ENCODE measurements at regions not wholly inside any gene's neighbourhood (a gene's known extent, or its start where the extent isn't known, plus 50 kb on each side); places are given as distances from the start of the nearest gene placed in this dataset.

GRCh38 chr21:35775778-35776544 is 284.4 kb downstream of the SETD4 start:
- TF ChIP-seq MYC (IDR thresholded peaks at IDR 0.05; ENCODE audit: low read depth, low read length) (no peak), CTCF (IDR thresholded peaks at IDR 0.05; ENCODE audit: low read depth, low read length) (no peak), POLR2A (IDR thresholded peaks at IDR 0.05; ENCODE audit: extremely low read depth, insufficient read length) (no peak)
